IMR-90 (cell line): ENCODE measurements at regions not wholly inside any gene's neighbourhood (a gene's known extent, or its start where the extent isn't known, plus 50 kb on each side); places are given as distances from the start of the nearest gene placed in this dataset.

ENCODE experiments used
- ATAC-seq: fragments of 200-7000 bp; cut with Tn5 transposase; 2 replicates; pipeline ENCODE4 v1.9.1; 2020; ENCODE audit warnings: low read depth, mild to moderate bottlenecking, moderate library complexity
- BruUV-seq: library from RNA; stranded (reverse); fragments of 400-500 nt; replicated peaks from 2 replicates; lab custom pipeline; 2021; lab: Mats Ljungman, UMichigan
- CTCF ChIA-PET: fragments of 300-600 bp; formaldehyde crosslinking; extraction: SDS; loops from one replicate; lab custom pipeline; 2021; ENCODE audit warnings: antibody characterized with exemption; lab: Yijun Ruan, JAX
- POLR2A ChIA-PET: fragments of 300-600 bp; sonication (Branson Sonifier 250); formaldehyde crosslinking; loops from one replicate; lab custom pipeline; 2022; ENCODE audit warnings: antibody characterized with exemption; ENCODE audit not compliant: unreplicated experiment; lab: Charles Lee
- DNase-seq: peaks from one replicate; pipeline ENCODE4 v3.0.0; 2013
- H2AFZ ChIP-seq: replicated peaks from 2 replicates; pipeline ENCODE3; 2013; ENCODE audit warnings: low read length, mild to moderate bottlenecking; ENCODE audit not compliant: poor library complexity
- H2AK5ac ChIP-seq: 2 replicates; pipeline ENCODE4 v1.6.1; 2013; ENCODE audit warnings: low read depth, low read length, inconsistent platforms
- H2AK9ac ChIP-seq: replicated peaks from 2 replicates; pipeline ENCODE3; 2013; ENCODE audit warnings: mild to moderate bottlenecking, low read depth, low read length, moderate library complexity; ENCODE audit not compliant: poor library complexity
- H2BK120ac ChIP-seq: 2 replicates; pipeline ENCODE4 v1.6.1; 2013; ENCODE audit warnings: low read depth, low read length, inconsistent platforms
- H2BK15ac ChIP-seq: 3 replicates; pipeline ENCODE4 v1.6.1; 2013; ENCODE audit warnings: low read depth, low read length, inconsistent platforms
- H2BK20ac ChIP-seq: 2 replicates; pipeline ENCODE4 v1.6.1; 2013; ENCODE audit warnings: low read depth, mild to moderate bottlenecking, inconsistent platforms, low read length, moderate library complexity
- H2BK5ac ChIP-seq: 2 replicates; pipeline ENCODE4 v1.6.1; 2013; ENCODE audit warnings: mild to moderate bottlenecking, low read depth, low read length, inconsistent platforms; ENCODE audit not compliant: poor library complexity, severe bottlenecking
- H3K14ac ChIP-seq: replicated peaks from 2 replicates; pipeline ENCODE4 v1.6.1; 2013; ENCODE audit warnings: low read depth, low read length, inconsistent platforms
- H3K18ac ChIP-seq: 2 replicates; pipeline ENCODE4 v1.6.1; 2013; ENCODE audit warnings: low read depth, low read length, control low read depth
- H3K23ac ChIP-seq: 2 replicates; pipeline ENCODE4 v1.6.1; 2013; ENCODE audit warnings: low read depth, low read length, inconsistent platforms
- H3K27ac ChIP-seq: 2 replicates; pipeline ENCODE4 v1.5.1; 2013; ENCODE audit warnings: mild to moderate bottlenecking, control low read depth, low read length; ENCODE audit not compliant: insufficient read depth
- H3K27me3 ChIP-seq: 2 replicates; pipeline ENCODE4 v1.6.1; 2013; ENCODE audit warnings: low read length; ENCODE audit not compliant: control insufficient read depth, insufficient read depth
- H3K36me3 ChIP-seq: 2 replicates; pipeline ENCODE4 v1.6.1; 2013; ENCODE audit warnings: low read length, mixed read lengths; ENCODE audit not compliant: control insufficient read depth, insufficient read depth
- H3K4ac ChIP-seq: 2 replicates; pipeline ENCODE4 v1.6.1; 2013; ENCODE audit warnings: low read depth, low read length, inconsistent platforms
- H3K4me1 ChIP-seq: 2 replicates; pipeline ENCODE4 v1.6.1; 2013; ENCODE audit warnings: low read length, mixed read lengths; ENCODE audit not compliant: control insufficient read depth, insufficient read depth
- H3K4me2 ChIP-seq: 2 replicates; pipeline ENCODE4 v1.6.1; 2013; ENCODE audit warnings: low read depth, mild to moderate bottlenecking, control low read depth, low read length, moderate library complexity
- H3K4me3 ChIP-seq: 2 replicates; pipeline ENCODE4 v1.5.1; 2013; ENCODE audit warnings: low read depth, mild to moderate bottlenecking, control low read depth, low read length, moderate library complexity; ENCODE audit not compliant: insufficient read depth
- H3K56ac ChIP-seq: 2 replicates; pipeline ENCODE4 v1.6.1; 2013; ENCODE audit warnings: low read length, inconsistent platforms; ENCODE audit not compliant: insufficient read depth; ENCODE audit errors: extremely low read depth
- H3K79me1 ChIP-seq, 2 experiments: 2 replicates each; pipeline ENCODE4 v1.6.1; 2013; ENCODE audit warnings: low read length in 2 of 2, inconsistent platforms in 1 of 2, low read depth in 1 of 2
- H3K9ac ChIP-seq: 2 replicates; pipeline ENCODE4 v1.6.1; 2013; ENCODE audit warnings: low read depth, low read length, control low read depth
- H3K9me1 ChIP-seq: 2 replicates; pipeline ENCODE4 v1.6.1; 2013; ENCODE audit warnings: low read length, inconsistent platforms; ENCODE audit not compliant: insufficient read depth
- H3K9me3 ChIP-seq: 2 replicates; pipeline ENCODE4 v1.6.1; 2013; ENCODE audit warnings: low read length; ENCODE audit not compliant: control insufficient read depth, insufficient read depth
- H4K20me1 ChIP-seq: 2 replicates; pipeline ENCODE4 v1.6.1; 2013; ENCODE audit warnings: low read length, inconsistent platforms; ENCODE audit not compliant: insufficient read depth
- H4K5ac ChIP-seq: 2 replicates; pipeline ENCODE4 v1.6.1; 2013; ENCODE audit warnings: mild to moderate bottlenecking, low read depth, low read length, control low read depth
- H4K8ac ChIP-seq, 2 experiments: 2 replicates each; pipeline ENCODE4 v1.6.1; 2013; ENCODE audit warnings: low read depth in 2 of 2, low read length in 2 of 2, control low read depth in 1 of 2, inconsistent platforms in 1 of 2
- H4K91ac ChIP-seq: 2 replicates; pipeline ENCODE4 v1.6.1; 2013; ENCODE audit warnings: low read depth, low read length, inconsistent platforms; ENCODE audit not compliant: insufficient read depth
- BHLHE40 ChIP-seq: fragments of 150-350 bp; IDR thresholded peaks from 2 replicates; pipeline ENCODE4 v1.6.1; 2016; ENCODE audit warnings: mild to moderate bottlenecking, low read depth, low read length
- CEBPB ChIP-seq: IDR thresholded peaks from 2 replicates; pipeline ENCODE4 v1.6.1; 2012; ENCODE audit warnings: low read depth, low read length, improper control_type of control experiment
- CHD1 ChIP-seq: IDR thresholded peaks from 2 replicates; pipeline ENCODE4 v1.6.1; 2012; ENCODE audit warnings: low read depth, low read length, improper control_type of control experiment
- CTCF ChIP-seq: conservative IDR thresholded peaks from 2 replicates; pipeline ENCODE4 v1.5.1; 2012; ENCODE audit warnings: mild to moderate bottlenecking, low read depth, low read length, improper control_type of control experiment
- FOS ChIP-seq: fragments of 150-350 bp; IDR thresholded peaks from 2 replicates; pipeline ENCODE4 v1.6.1; 2016; ENCODE audit warnings: low read depth, low read length
- MAFK ChIP-seq: IDR thresholded peaks from 2 replicates; pipeline ENCODE4 v1.6.1; 2012; ENCODE audit warnings: low read depth, low read length, improper control_type of control experiment
- MXI1 ChIP-seq: IDR thresholded peaks from 2 replicates; pipeline ENCODE4 v1.6.1; 2012; ENCODE audit warnings: low read depth, mild to moderate bottlenecking, low read length, moderate library complexity, borderline replicate concordance
- NFE2L2 ChIP-seq: fragments of 150-350 bp; IDR thresholded peaks from 2 replicates; pipeline ENCODE4 v1.6.1; 2016; ENCODE audit warnings: low read depth, mild to moderate bottlenecking, low read length
- POLR2A ChIP-seq: IDR thresholded peaks from 2 replicates; pipeline ENCODE4 v1.6.1; 2012; ENCODE audit warnings: mild to moderate bottlenecking, low read depth, low read length
- RAD21 ChIP-seq: IDR thresholded peaks from 2 replicates; pipeline ENCODE4 v1.6.1; 2012; ENCODE audit warnings: low read length, improper control_type of control experiment
- RCOR1 ChIP-seq: IDR thresholded peaks from 2 replicates; pipeline ENCODE4 v1.6.1; 2012; ENCODE audit warnings: mild to moderate bottlenecking, low read length, improper control_type of control experiment; ENCODE audit not compliant: insufficient replicate concordance
- RFX5 ChIP-seq: IDR thresholded peaks from 2 replicates; pipeline ENCODE4 v1.8.0; 2012; ENCODE audit warnings: low read depth, mild to moderate bottlenecking, low read length, moderate library complexity
- WGBS, 2 experiments: methylation state at CpG; one replicate each; pipeline versions ENCODE4 v1.1.5 to v1.1.7; 2013; ENCODE audit warnings: missing lambda C conversion rate in 2 of 2; ENCODE audit not compliant: insufficient read length in 1 of 2; ENCODE audit errors: extremely low coverage in 2 of 2; 5-methylcytosine and 5-hydroxymethylcytosine counted together
- dilution Hi-C: fragments of 300-500 bp; cut with HindIII; formaldehyde crosslinking; loops from one replicate; pipeline ENCODE4 v1.14.3; 2018; ENCODE audit warnings: low sequenced_read_pairs; ENCODE audit not compliant: unreplicated experiment
- in situ Hi-C: fragments of 300-500 bp; cut with MboI; formaldehyde crosslinking; loops from 3 replicates; pipeline ENCODE4 v1.14.3; 2019; ENCODE audit warnings: low sequenced_read_pairs, inconsistent platforms, mixed read lengths
- intact Hi-C: fragments of 100-400 bp; cut with micrococcal nuclease; formaldehyde crosslinking; loops from 2 replicates; pipeline ENCODE4 v1.10.0; 2022
- TF ChIP-seq, protein P1 (sequence below): fragments of 150-350 bp; IDR thresholded peaks from 2 replicates; pipeline ENCODE4 v1.6.1; 2016; ENCODE audit warnings: low read depth, mild to moderate bottlenecking, low read length, moderate library complexity, borderline replicate concordance
- TF ChIP-seq, protein P2 (sequence below): fragments of 150-350 bp; IDR thresholded peaks from 2 replicates; pipeline ENCODE4 v1.6.1; 2017; ENCODE audit warnings: mild to moderate bottlenecking, antibody characterized with exemption, low read length, low read depth

- POLR2A ChIA-PET: no interaction called here
- intact Hi-C loops: no loop called here
- Histone ChIP-seq H3K79me1 (no peaks in the 10 kb centered on the region), H3K27me3 (no peaks in the 10 kb centered on the region), H4K91ac (no peak overlapping the region), H4K8ac (no peak overlapping the region), H3K4ac (no peak overlapping the region), H3K4me2 (no peak overlapping the region), H2BK15ac (no peak overlapping the region), H2AFZ (no peak overlapping the region), H2AK9ac (no peak overlapping the region), H3K18ac (no peak overlapping the region), H3K23ac (no peak overlapping the region), H3K4me3 (no peak overlapping the region), H3K27ac (no peak overlapping the region), H2AK5ac (no peak overlapping the region), H4K5ac (no peak overlapping the region), H4K20me1 (no peaks in the 10 kb centered on the region), H3K9me3 (no peaks in the 10 kb centered on the region), H2BK5ac (no peak overlapping the region), H3K56ac (no peak overlapping the region), H3K36me3 (no peaks in the 10 kb centered on the region), H3K14ac (no peak overlapping the region), H3K4me1 (no peaks in the 10 kb centered on the region), H2BK20ac (no peak overlapping the region), H3K9me1 (no peaks in the 10 kb centered on the region), H3K9ac (no peak overlapping the region), H2BK120ac (no peak overlapping the region)
- dilution Hi-C loops: no loop called here
- 60% methylated on average over 1 of the region's 5 CpGs; no CpG with 5 or more reads in 1 of the 2 experiments for WGBS, 2 experiments
- DNase-seq (no peak), ATAC-seq (no peak)
- no TSS peak for BruUV-seq
- CTCF ChIA-PET: no interaction called here
- TF ChIP-seq MAFK (no peak), RAD21 (no peak), RFX5 (no peak), CEBPB (no peak), CHD1 (no peak), MXI1 (no peak), NFE2L2 (no peak), POLR2A (no peak), FOS (no peak), RCOR1 (no peak), BHLHE40 (no peak), CTCF (no peak)
- TF ChIP-seq, protein P1, sequence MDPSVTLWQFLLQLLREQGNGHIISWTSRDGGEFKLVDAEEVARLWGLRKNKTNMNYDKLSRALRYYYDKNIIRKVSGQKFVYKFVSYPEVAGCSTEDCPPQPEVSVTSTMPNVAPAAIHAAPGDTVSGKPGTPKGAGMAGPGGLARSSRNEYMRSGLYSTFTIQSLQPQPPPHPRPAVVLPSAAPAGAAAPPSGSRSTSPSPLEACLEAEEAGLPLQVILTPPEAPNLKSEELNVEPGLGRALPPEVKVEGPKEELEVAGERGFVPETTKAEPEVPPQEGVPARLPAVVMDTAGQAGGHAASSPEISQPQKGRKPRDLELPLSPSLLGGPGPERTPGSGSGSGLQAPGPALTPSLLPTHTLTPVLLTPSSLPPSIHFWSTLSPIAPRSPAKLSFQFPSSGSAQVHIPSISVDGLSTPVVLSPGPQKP: no peak
- TF ChIP-seq, protein P2, sequence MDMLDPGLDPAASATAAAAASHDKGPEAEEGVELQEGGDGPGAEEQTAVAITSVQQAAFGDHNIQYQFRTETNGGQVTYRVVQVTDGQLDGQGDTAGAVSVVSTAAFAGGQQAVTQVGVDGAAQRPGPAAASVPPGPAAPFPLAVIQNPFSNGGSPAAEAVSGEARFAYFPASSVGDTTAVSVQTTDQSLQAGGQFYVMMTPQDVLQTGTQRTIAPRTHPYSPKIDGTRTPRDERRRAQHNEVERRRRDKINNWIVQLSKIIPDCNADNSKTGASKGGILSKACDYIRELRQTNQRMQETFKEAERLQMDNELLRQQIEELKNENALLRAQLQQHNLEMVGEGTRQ: no peak
- in situ Hi-C loops: loop anchor here (10.0 kb wide), 1 partner anchor 65 kb away; no protein-coding TSS in a partner anchor
These were observed 157.7 kb downstream of the SLC15A5 start for GRCh38 chr12:16119618-16120415.
